Spleen (tissue), 11 donors: ENCODE measurements at regions not wholly inside any gene's neighbourhood (a gene's known extent, or its start where the extent isn't known, plus 50 kb on each side); places are given as distances from the start of the nearest gene placed in this dataset.

Source experiments
- DNase-seq: peaks from one replicate; pipeline ENCODE4 v3.0.0-alpha.2; 2020
- H3K27ac ChIP-seq, 8 donors: fragments of 200-600 bp; sonication (generic) in 7 of 8; 1 replicate in 4 of 8; 2 replicates in 4 of 8; pipeline versions ENCODE4 v1.5.0 to v1.8.0; 2016 to 2021; ENCODE audit warnings: inconsistent platforms in 4 of 8, mild to moderate bottlenecking in 4 of 8, moderate library complexity in 1 of 8
- H3K27me3 ChIP-seq, 7 donors: fragments of 200-600 bp; sonication (generic) in 6 of 7; replicated peaks in 1 of 7; 1 replicate in 4 of 7; 2 replicates in 3 of 7; pipeline versions ENCODE4 v1.5.0 to v1.8.0; 2016 to 2021; ENCODE audit warnings: inconsistent platforms in 3 of 7, mild to moderate bottlenecking in 1 of 7
- H3K36me3 ChIP-seq, 6 donors: fragments of 200-600 bp; sonication (generic) in 5 of 6; 1 replicate in 4 of 6; 2 replicates in 2 of 6; pipeline versions ENCODE4 v1.5.0 to v1.8.0; 2016 to 2021; ENCODE audit warnings: inconsistent platforms in 2 of 6
- H3K4me1 ChIP-seq, 6 donors: fragments of 200-600 bp; sonication (generic) in 5 of 6; 1 replicate in 3 of 6; 2 replicates in 3 of 6; pipeline versions ENCODE4 v1.5.0 to v1.8.0; 2016 to 2021; ENCODE audit warnings: inconsistent platforms in 3 of 6
- H3K4me3 ChIP-seq, 8 donors: fragments of 200-600 bp; sonication (generic) in 7 of 8; 1 replicate in 4 of 8; 2 replicates in 4 of 8; pipeline versions ENCODE4 v1.5.0 to v1.8.0; 2016 to 2021; ENCODE audit warnings: inconsistent platforms in 4 of 8, mild to moderate bottlenecking in 4 of 8, moderate library complexity in 2 of 8
- H3K9me3 ChIP-seq, 8 donors: fragments of 200-600 bp; sonication (generic) in 7 of 8; 1 replicate in 4 of 8; 2 replicates in 4 of 8; pipeline versions ENCODE4 v1.5.0 to v1.8.0; 2016 to 2021; ENCODE audit warnings: inconsistent platforms in 4 of 8
- CTCF ChIP-seq, 11 experiments: fragments of 200-600 bp in 7 of 11; fragments of 450-650 bp in 4 of 11; sonication (generic) in 4 of 11; IDR thresholded peaks in 8 of 11; conservative IDR thresholded peaks in 3 of 11; 1 replicate in 7 of 11; 2 replicates in 4 of 11; pipeline versions ENCODE4 v1.4.0 to v1.8.0; 2016 to 2021; ENCODE audit warnings: antibody characterized with exemption in 11 of 11, inconsistent platforms in 4 of 11, mild to moderate bottlenecking in 1 of 11
- POLR2A ChIP-seq, 3 donors: fragments of 450-650 bp; IDR thresholded peaks; one replicate each; pipeline ENCODE4 v1.5.1; 2017; ENCODE audit warnings: antibody characterized with exemption in 3 of 3, mild to moderate bottlenecking in 1 of 3
- POLR2AphosphoS5 ChIP-seq, 3 donors: sonication (generic); formaldehyde crosslinking; IDR thresholded peaks; one replicate each; pipeline ENCODE4 v1.5.1; 2017; ENCODE audit warnings: antibody characterized with exemption in 3 of 3
- WGBS, 5 donors: extraction: QIAGEN DNeasy Blood & Tissue Kit in 3 of 5; methylation state at CpG; one replicate each; pipeline versions ENCODE4 v1.1.5 to v1.1.7; 2013 to 2018; 5-methylcytosine and 5-hydroxymethylcytosine counted together
- intact Hi-C: fragments of 100-400 bp; cut with DNase I; formaldehyde crosslinking; loops from one replicate; pipeline ENCODE4 v1.15.0; 2023; ENCODE audit warnings: low total_unique reads
- donor health status: healthy with polysubstance abuse.
- donor health status: DM: no; HTN: no; CAD: no; lungs with moderate emphysema.
- donor health status: DM: no; HTN: no; CAD: no.
- donor health status: Bipolar disorder and iron deficiency.
- donor health status: healthy.
- donor health status: DM: no; HTN: no; CAD: no.
- donor health status: DM: yes; HTN: yes; CAD: no.

GRCh38 chr5:5816960-5817359, 394.5 kb downstream of the ICE1 start:
- H3K36me3 ChIP-seq: no peaks in the 10 kb centered on the region
- no peak overlapping the region for H3K4me3 ChIP-seq
- no peaks in the 10 kb centered on the region for H3K4me1 ChIP-seq
- H3K27me3 ChIP-seq: no peaks in the 10 kb centered on the region
- DNase-seq: no peak
- no peak overlapping the region for H3K27ac ChIP-seq
- TF ChIP-seq POLR2AphosphoS5 (IDR thresholded peaks at IDR 0.05): no peak
- TF ChIP-seq POLR2A (IDR thresholded peaks at IDR 0.05): no peak
- TF ChIP-seq CTCF (IDR thresholded peaks at IDR 0.05 in 8 of 11, conservative IDR thresholded peaks at IDR 0.05 in 3 of 11): no peak
- H3K9me3 ChIP-seq: no peaks in the 10 kb centered on the region
- intact Hi-C loops: no loop called here

DNA sequence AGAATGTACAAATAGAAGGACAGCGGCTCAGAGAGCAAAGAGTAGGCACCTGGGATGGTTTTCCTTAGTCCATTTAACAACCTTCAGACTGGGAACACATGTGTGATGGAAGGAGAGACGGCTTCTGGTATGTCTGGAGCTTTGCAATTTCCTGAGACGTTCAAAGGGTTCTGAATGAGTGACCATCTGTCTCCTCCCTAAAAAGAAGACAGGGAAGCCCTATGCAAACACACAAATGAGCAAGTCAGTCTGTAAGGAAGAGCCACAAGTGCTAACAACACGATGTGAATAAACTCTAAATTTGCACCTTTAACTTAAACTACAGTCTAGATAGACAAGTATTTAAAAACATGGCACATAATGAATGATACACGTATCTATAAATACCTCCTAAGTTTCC, 391.0 kb downstream of the ICE1 start:
- TF ChIP-seq POLR2AphosphoS5 (IDR thresholded peaks at IDR 0.05): no peak
- no peak for TF ChIP-seq POLR2A (IDR thresholded peaks at IDR 0.05)
- no peak for TF ChIP-seq CTCF (IDR thresholded peaks at IDR 0.05 in 8 of 11, conservative IDR thresholded peaks at IDR 0.05 in 3 of 11)
- DNase-seq: no peak
- Histone ChIP-seq H3K27ac (no peak overlapping the region), H3K9me3 (no peaks in the 10 kb centered on the region), H3K4me3 (no peak overlapping the region), H3K36me3 (no peaks in the 10 kb centered on the region), H3K27me3 (no peaks in the 10 kb centered on the region), H3K4me1 (no peaks in the 10 kb centered on the region)
- 23 to 61% (median 54%) methylated on average over 5 of the region's 5 CpGs for WGBS, 5 donors
- intact Hi-C loops: no loop called here

DNA sequence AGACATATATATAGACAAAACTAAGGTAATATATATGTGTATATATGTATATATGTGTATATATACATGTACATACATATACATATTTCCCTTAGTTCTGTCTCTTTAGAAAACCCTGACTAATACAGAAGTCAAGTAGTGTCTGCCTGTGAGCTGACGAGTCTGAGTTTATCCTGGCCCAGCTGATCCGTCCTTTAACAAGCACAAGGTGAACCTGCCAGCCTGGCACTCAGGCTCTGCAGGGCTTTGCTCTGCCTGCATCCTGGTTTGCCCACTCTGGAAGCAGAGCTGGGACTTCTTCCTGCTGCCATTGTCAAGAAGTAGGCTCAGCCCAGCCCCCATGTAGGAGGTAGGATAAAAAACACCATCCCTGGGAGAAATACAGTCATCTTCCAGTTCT, 388.0 kb downstream of the ICE1 start:
- intact Hi-C loops: no loop called here
- Histone ChIP-seq H3K4me1 (no peaks in the 10 kb centered on the region), H3K27ac (no peak overlapping the region), H3K4me3 (no peak overlapping the region), H3K27me3 (no peaks in the 10 kb centered on the region), H3K9me3 (no peaks in the 10 kb centered on the region), H3K36me3 (no peaks in the 10 kb centered on the region)
- no peak for DNase-seq
- 64 to 85% (median 77%) methylated on average over 2 of the region's 2 CpGs for WGBS, 5 donors
- TF ChIP-seq POLR2A (IDR thresholded peaks at IDR 0.05) (no peak), CTCF (IDR thresholded peaks at IDR 0.05 in 8 of 11, conservative IDR thresholded peaks at IDR 0.05 in 3 of 11) (no peak), POLR2AphosphoS5 (IDR thresholded peaks at IDR 0.05) (no peak)

DNA sequence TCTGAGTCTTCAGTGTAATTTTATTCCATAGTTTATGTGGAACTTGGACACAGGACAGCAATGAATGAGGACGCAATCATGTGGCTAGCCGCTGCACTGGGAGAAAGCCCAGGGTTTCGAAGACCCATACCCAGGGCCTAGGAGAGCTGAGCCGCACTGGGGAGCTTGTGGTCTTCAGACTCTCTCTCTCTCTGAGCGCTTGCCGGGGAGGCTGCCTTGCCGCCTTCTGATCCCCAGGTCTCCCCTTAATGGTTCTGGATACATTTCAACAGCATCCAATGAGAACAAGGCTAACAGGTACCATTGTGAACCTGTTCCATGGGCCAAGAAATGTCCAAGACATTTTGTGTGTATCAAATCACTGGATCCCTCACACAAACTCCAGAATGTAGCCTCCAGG, 383.4 kb downstream of the ICE1 start:
- no peaks in the 10 kb centered on the region for H3K36me3 ChIP-seq
- no peaks in the 10 kb centered on the region for H3K27me3 ChIP-seq
- intact Hi-C loops: no loop called here
- no peak overlapping the region for H3K27ac ChIP-seq
- 93 to 98% (median 96%) methylated on average over 5 to 7 of the region's 7 CpGs for WGBS, 5 donors
- no peak for DNase-seq
- no peaks in the 10 kb centered on the region for H3K4me1 ChIP-seq
- no peak for TF ChIP-seq CTCF (IDR thresholded peaks at IDR 0.05 in 8 of 11, conservative IDR thresholded peaks at IDR 0.05 in 3 of 11)
- no peak for TF ChIP-seq POLR2A (IDR thresholded peaks at IDR 0.05)
- TF ChIP-seq POLR2AphosphoS5 (IDR thresholded peaks at IDR 0.05): no peak
- H3K9me3 ChIP-seq: no peaks in the 10 kb centered on the region
- H3K4me3 ChIP-seq: no peak overlapping the region
